SK-N-SH (cell line): ENCODE measurements at regions not wholly inside any gene's neighbourhood (a gene's known extent, or its start where the extent isn't known, plus 50 kb on each side); places are given as distances from the start of the nearest gene placed in this dataset.

Experiments
- CTCF ChIA-PET: fragments of 300-600, 350-600 bp; formaldehyde crosslinking; extraction: SDS; loops from one replicate; lab custom pipeline; 2021; lab: Yijun Ruan, JAX
- POLR2A ChIA-PET: fragments of 350-600 bp; sonication (Branson Sonifier 250); formaldehyde crosslinking; extraction: SDS; loops from one replicate; lab custom pipeline; 2020; ENCODE audit warnings: antibody characterized with exemption, inconsistent platforms; lab: Yijun Ruan, JAX
- DNase-seq: peaks from one replicate; pipeline ENCODE4 v3.0.0; 2012
- H2AFZ ChIP-seq: fragments of 200-600 bp; sonication (generic); 2 replicates; pipeline ENCODE4 v1.8.1; 2016; ENCODE audit warnings: antibody characterized with exemption, mild to moderate bottlenecking, low read depth
- H3F3A ChIP-seq: fragments of 200-600 bp; sonication (generic); replicated peaks from 2 replicates; pipeline ENCODE3; 2016; ENCODE audit warnings: antibody characterized with exemption, mild to moderate bottlenecking; ENCODE audit not compliant: insufficient read depth
- H3K27ac ChIP-seq, 2 experiments: fragments of 200-500 bp in 1 of 2; fragments of 200-600 bp in 1 of 2; sonication (Bioruptor generic) in 1 of 2; sonication (generic), shearing (Covaris generic) in 1 of 2; 2 replicates each; pipeline versions ENCODE4 v1.5.1 to v1.6.1; 2014 to 2016; ENCODE audit warnings: low read depth in 2 of 2, inconsistent platforms in 1 of 2, low read length in 1 of 2, mild to moderate bottlenecking in 1 of 2, mixed read lengths in 1 of 2
- H3K27me3 ChIP-seq: fragments of 200-600 bp; sonication (generic), shearing (Covaris generic); 2 replicates; pipeline ENCODE4 v1.6.1; 2016; ENCODE audit warnings: mixed run types; ENCODE audit not compliant: insufficient read depth
- H3K36me3 ChIP-seq, 2 experiments: fragments of 200-500 bp in 1 of 2; fragments of 200-600 bp in 1 of 2; sonication (Bioruptor generic) in 1 of 2; sonication (generic) in 1 of 2; replicated peaks in 1 of 2; 2 replicates each; pipeline versions ENCODE3 to v1.5.1; 2014 to 2016; ENCODE audit warnings: low read length in 1 of 2, mild to moderate bottlenecking in 1 of 2; ENCODE audit not compliant: insufficient read depth in 2 of 2, control insufficient read depth in 1 of 2
- H3K4me1 ChIP-seq, 2 experiments: fragments of 200-500 bp in 1 of 2; fragments of 200-600 bp in 1 of 2; sonication (Bioruptor generic) in 1 of 2; sonication (generic), shearing (Covaris generic) in 1 of 2; 2 replicates each; pipeline versions ENCODE4 v1.5.1 to v1.6.1; 2014 to 2016; ENCODE audit warnings: low read depth in 1 of 2, low read length in 1 of 2, mixed run types in 1 of 2; ENCODE audit not compliant: insufficient read depth in 2 of 2, control insufficient read depth in 1 of 2
- H3K4me2 ChIP-seq: fragments of 200-600 bp; sonication (generic), shearing (Covaris generic); 2 replicates; pipeline ENCODE4 v1.6.1; 2017; ENCODE audit warnings: mixed run types
- H3K4me3 ChIP-seq, 2 experiments: fragments of 200-500 bp in 1 of 2; fragments of 200-600 bp in 1 of 2; sonication (Bioruptor generic) in 1 of 2; sonication (generic), shearing (Covaris generic) in 1 of 2; 2 replicates each; pipeline versions ENCODE4 v1.5.1 to v1.8.1; 2014 to 2016; ENCODE audit warnings: low read depth in 2 of 2, inconsistent platforms in 1 of 2, low read length in 1 of 2, mild to moderate bottlenecking in 1 of 2, mixed read lengths in 1 of 2, moderate library complexity in 1 of 2
- H3K79me2 ChIP-seq: fragments of 200-600 bp; sonication (generic); 2 replicates; pipeline ENCODE4 v1.8.1; 2017; ENCODE audit warnings: mild to moderate bottlenecking; ENCODE audit not compliant: insufficient read depth
- H3K9ac ChIP-seq: fragments of 200-600 bp; sonication (generic); 2 replicates; pipeline ENCODE4 v1.6.1; 2017; ENCODE audit warnings: mixed run types
- H3K9me2 ChIP-seq: fragments of 200-600 bp; sonication (generic); 2 replicates; pipeline ENCODE4 v1.6.1; 2017; ENCODE audit warnings: mixed run types
- H3K9me3 ChIP-seq: fragments of 200-600 bp; sonication (generic); 2 replicates; pipeline ENCODE4 v1.6.1; 2017; ENCODE audit warnings: mixed run types, mild to moderate bottlenecking, moderate library complexity
- H4K20me1 ChIP-seq: fragments of 200-600 bp; sonication (generic); 2 replicates; pipeline ENCODE4 v1.6.1; 2017; ENCODE audit warnings: mild to moderate bottlenecking, mixed run types; ENCODE audit not compliant: insufficient read depth
- CHD2 ChIP-seq: fragments of 150-350 bp; IDR thresholded peaks from 2 replicates; pipeline ENCODE4 v1.6.1; 2018; ENCODE audit warnings: low read length; ENCODE audit not compliant: partially characterized antibody
- CTCF ChIP-seq: fragments of 200-600 bp; sonication (generic); IDR thresholded peaks from 2 replicates; pipeline ENCODE4 v1.6.1; 2017; ENCODE audit warnings: antibody characterized with exemption, mild to moderate bottlenecking, moderate library complexity
- EP300 ChIP-seq, 2 experiments: IDR thresholded peaks; 2 replicates each; pipeline versions ENCODE4 v1.4.0 to v1.6.1; 2012; ENCODE audit warnings: borderline replicate concordance in 1 of 2, low read depth in 1 of 2, low read length in 1 of 2
- EZH2phosphoT487 ChIP-seq: fragments of 200-600 bp; sonication (generic); IDR thresholded peaks from 2 replicates; pipeline ENCODE4 v1.6.1; 2017; ENCODE audit warnings: low read depth, mixed run types, mild to moderate bottlenecking, antibody characterized with exemption, moderate library complexity, borderline replicate concordance
- FOSL2 ChIP-seq: IDR thresholded peaks from 2 replicates; pipeline ENCODE4 v1.4.0; 2012; ENCODE audit warnings: low read depth, mild to moderate bottlenecking, moderate library complexity, borderline replicate concordance
- GABPA ChIP-seq: IDR thresholded peaks from 2 replicates; pipeline ENCODE4 v1.4.0; 2012; ENCODE audit warnings: low read depth, mild to moderate bottlenecking
- JUND ChIP-seq: IDR thresholded peaks from 2 replicates; pipeline ENCODE4 v1.4.0; 2012
- MEF2A ChIP-seq: IDR thresholded peaks from 2 replicates; pipeline ENCODE4 v1.4.0; 2012; ENCODE audit warnings: low read depth, borderline replicate concordance
- MXI1 ChIP-seq: IDR thresholded peaks from 2 replicates; pipeline ENCODE4 v1.6.1; 2012; ENCODE audit warnings: mild to moderate bottlenecking, low read depth, low read length, improper control_type of control experiment
- NFIC ChIP-seq: IDR thresholded peaks from 2 replicates; pipeline ENCODE4 v1.4.0; 2012; ENCODE audit warnings: borderline replicate concordance
- POLR2AphosphoS5 ChIP-seq: IDR thresholded peaks from 2 replicates; pipeline ENCODE4 v1.6.1; 2012; ENCODE audit warnings: low read depth, low read length
- RAD21 ChIP-seq: IDR thresholded peaks from 2 replicates; pipeline ENCODE4 v1.6.1; 2012; ENCODE audit warnings: mild to moderate bottlenecking, low read length
- RCOR1 ChIP-seq: fragments of 150-350 bp; IDR thresholded peaks from 2 replicates; pipeline ENCODE4 v1.6.1; 2017; ENCODE audit warnings: antibody characterized with exemption, low read length
- RFX5 ChIP-seq: IDR thresholded peaks from 2 replicates; pipeline ENCODE4 v1.6.1; 2012; ENCODE audit warnings: mild to moderate bottlenecking, improper control_type of control experiment, low read length
- TAF1 ChIP-seq: IDR thresholded peaks from 2 replicates; pipeline ENCODE4 v1.6.1; 2012; ENCODE audit warnings: low read depth, mild to moderate bottlenecking, low read length, moderate library complexity, borderline replicate concordance
- TCF12 ChIP-seq: IDR thresholded peaks from 2 replicates; pipeline ENCODE4 v1.4.0; 2012
- YY1 ChIP-seq: IDR thresholded peaks from 2 replicates; pipeline ENCODE4 v1.4.0; 2012; ENCODE audit warnings: low read depth, mild to moderate bottlenecking
- ZBTB33 ChIP-seq: IDR thresholded peaks from 2 replicates; pipeline ENCODE4 v1.4.0; 2012; ENCODE audit warnings: low read depth, borderline replicate concordance
- WGBS: methylation state at CpG from one replicate; pipeline ENCODE4 v1.1.6; 2017; ENCODE audit warnings: low lambda C conversion rate; 5-methylcytosine and 5-hydroxymethylcytosine counted together
- TF ChIP-seq, protein P1 (sequence below): IDR thresholded peaks from 2 replicates; pipeline ENCODE4 v1.4.0; 2012; ENCODE audit warnings: low read depth, borderline replicate concordance

DNA sequence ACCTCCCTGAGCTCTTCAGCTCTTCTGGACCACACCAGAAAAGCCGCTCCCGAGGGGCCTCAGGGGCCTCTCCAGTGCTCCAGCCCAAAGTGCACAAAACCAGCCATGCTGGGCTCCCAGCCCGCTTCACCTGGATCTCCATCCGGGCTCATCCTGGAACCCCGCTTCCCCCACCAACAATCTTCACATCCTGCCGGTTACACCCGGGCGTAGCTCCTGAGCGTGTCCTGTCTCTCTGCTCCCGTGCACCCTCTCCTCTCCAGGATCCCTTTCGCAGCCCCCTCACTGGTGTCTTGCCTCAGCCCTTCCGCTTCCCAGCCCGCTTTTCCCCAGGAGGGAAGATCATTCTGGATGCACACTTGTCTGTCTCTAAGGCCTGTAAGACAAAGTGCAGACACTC is 123.7 kb upstream of the GLI2 start:
- 59% methylated on average over 13 of the region's 13 CpGs for WGBS
- Histone ChIP-seq H3K9me2 (no peaks in the 10 kb centered on the region), H3K27ac (no peak overlapping the region), H3K4me2 (no peak overlapping the region), H3F3A (no peaks in the 10 kb centered on the region), H3K79me2 (no peaks in the 10 kb centered on the region), H4K20me1 (no peaks in the 10 kb centered on the region), H3K9ac (no peak overlapping the region), H2AFZ (no peak overlapping the region), H3K27me3 (no peaks in the 10 kb centered on the region; the same call in 1 of the 2 replicates), H3K4me1 (no peaks in the 10 kb centered on the region), H3K36me3 (no peaks in the 10 kb centered on the region), H3K4me3 (no peak overlapping the region), H3K9me3 (no peaks in the 10 kb centered on the region)
- DNase-seq, result no peak
- POLR2A ChIA-PET, result no interaction called here
- CTCF ChIA-PET, result interaction anchor here (0.6 to 1.3 kb wide), 2 partner anchors 11 to 16 kb away, joined by 3 read pairs; no protein-coding TSS in a partner anchor
- TF ChIP-seq EP300 (IDR thresholded peaks at IDR 0.05; ENCODE audit: borderline replicate concordance in 1 of 2, low read depth in 1 of 2, low read length in 1 of 2), result no peak
- TF ChIP-seq, protein P1, sequence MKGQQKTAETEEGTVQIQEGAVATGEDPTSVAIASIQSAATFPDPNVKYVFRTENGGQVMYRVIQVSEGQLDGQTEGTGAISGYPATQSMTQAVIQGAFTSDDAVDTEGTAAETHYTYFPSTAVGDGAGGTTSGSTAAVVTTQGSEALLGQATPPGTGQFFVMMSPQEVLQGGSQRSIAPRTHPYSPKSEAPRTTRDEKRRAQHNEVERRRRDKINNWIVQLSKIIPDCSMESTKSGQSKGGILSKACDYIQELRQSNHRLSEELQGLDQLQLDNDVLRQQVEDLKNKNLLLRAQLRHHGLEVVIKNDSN, result no peak
- TF ChIP-seq MEF2A, result no peak
- no peak for TF ChIP-seq RAD21
- no peak for TF ChIP-seq NFIC
- TF ChIP-seq FOSL2, result no peak
- TF ChIP-seq GABPA, result no peak
- TF ChIP-seq TAF1, result no peak
- no peak for TF ChIP-seq RCOR1
- no peak for TF ChIP-seq JUND
- TF ChIP-seq POLR2AphosphoS5, result no peak
- TF ChIP-seq RFX5, result no peak

DNA sequence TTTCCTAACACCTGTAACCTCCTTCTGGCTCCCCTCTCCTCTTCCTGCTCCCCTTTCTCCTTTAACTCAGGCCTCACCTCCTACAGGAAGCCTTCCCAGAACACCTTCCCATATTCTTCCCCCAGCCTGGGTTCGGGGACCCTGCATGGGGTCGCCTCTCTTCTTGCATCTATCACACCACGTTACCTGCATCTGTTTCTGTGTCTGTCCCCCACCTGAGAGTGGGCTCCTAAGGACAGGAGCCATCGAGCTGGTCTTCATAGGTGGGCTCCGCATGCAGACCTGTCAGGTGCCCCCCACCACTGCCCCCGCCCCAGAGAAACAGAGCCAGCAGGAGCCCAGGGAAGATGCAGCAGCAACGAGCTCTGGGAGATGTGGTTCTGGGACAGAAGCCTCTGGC is 123.2 kb upstream of the GLI2 start:
- no peak overlapping the region for H2AFZ ChIP-seq
- whole genome bisulfite sequencing, result 27% methylated on average over 7 of the region's 7 CpGs
- H3K9me2 ChIP-seq, result no peaks in the 10 kb centered on the region
- no peaks in the 10 kb centered on the region for H3K27me3 ChIP-seq
- no peaks in the 10 kb centered on the region for H3K4me1 ChIP-seq
- ChIA-PET CTCF (interaction anchor here (1.3 kb wide), 1 partner anchor 16 kb away, joined by 3 read pairs; no protein-coding TSS in a partner anchor), POLR2A (no interaction called here)
- no peak overlapping the region for H3K27ac ChIP-seq
- no peaks in the 10 kb centered on the region for H3K79me2 ChIP-seq
- H4K20me1 ChIP-seq, result no peaks in the 10 kb centered on the region
- H3F3A ChIP-seq, result no peaks in the 10 kb centered on the region
- TF ChIP-seq RCOR1 (no peak), YY1 (no peak), CTCF (no peak), ZBTB33 (no peak), EP300 (IDR thresholded peaks at IDR 0.05; ENCODE audit: borderline replicate concordance in 1 of 2, low read depth in 1 of 2, low read length in 1 of 2) (no peak), TAF1 (no peak), TCF12 (no peak), NFIC (no peak), EZH2phosphoT487 (no peak), CHD2 (no peak), MXI1 (no peak)
- no peaks in the 10 kb centered on the region for H3K9me3 ChIP-seq
- no peak overlapping the region for H3K4me2 ChIP-seq
- H3K36me3 ChIP-seq, result no peaks in the 10 kb centered on the region
- DNase-seq, result no peak
- no peak overlapping the region for H3K4me3 ChIP-seq
- H3K9ac ChIP-seq, result no peak overlapping the region
